Vagina (tissue), 2 donors: ENCODE measurements at regions not wholly inside any gene's neighbourhood (a gene's known extent, or its start where the extent isn't known, plus 50 kb on each side); places are given as distances from the start of the nearest gene placed in this dataset.
A peak's percentile ranks its signal among the peaks of the same experiment; 100 is the strongest.

Experiments used
- DNase-seq, 2 donors: peaks; one replicate each; pipeline ENCODE4 v3.0.0-alpha.2; 2017; ENCODE audit errors: extremely low spot score in 2 of 2
- H3K27ac ChIP-seq: fragments of 200-600 bp; sonication (generic); one replicate; pipeline ENCODE4 v1.5.1; 2019
- H3K27me3 ChIP-seq: fragments of 200-600 bp; sonication (generic); one replicate; pipeline ENCODE4 v1.5.1; 2019
- H3K36me3 ChIP-seq, 2 donors: fragments of 200-600 bp; sonication (generic); one replicate each; pipeline ENCODE4 v1.5.1; 2017 to 2019
- H3K4me1 ChIP-seq: fragments of 200-600 bp; sonication (generic); one replicate; pipeline ENCODE4 v1.5.1; 2019
- H3K4me3 ChIP-seq, 2 donors: fragments of 200-600 bp; sonication (generic); 1 replicate in 1 of 2; 2 replicates in 1 of 2; pipeline ENCODE4 v1.5.1; 2016 to 2019
- H3K9me3 ChIP-seq: fragments of 200-600 bp; sonication (generic); one replicate; pipeline ENCODE4 v1.5.1; 2019
- CTCF ChIP-seq, 3 experiments: fragments of 450-650 bp in 2 of 3; fragments of 200-600 bp in 1 of 3; sonication (generic) in 1 of 3; IDR thresholded peaks; one replicate each; pipeline ENCODE4 v1.5.1; 2017 to 2019; ENCODE audit warnings: antibody characterized with exemption in 3 of 3, mild to moderate bottlenecking in 2 of 3, moderate library complexity in 2 of 3
- POLR2A ChIP-seq, 2 donors: fragments of 450-650 bp; IDR thresholded peaks; one replicate each; pipeline ENCODE4 v1.6.1; 2017; ENCODE audit warnings: antibody characterized with exemption in 2 of 2, mild to moderate bottlenecking in 2 of 2, moderate library complexity in 2 of 2
- POLR2AphosphoS5 ChIP-seq, 2 donors: sonication (generic); formaldehyde crosslinking; IDR thresholded peaks; one replicate each; pipeline ENCODE4 v1.9.0; 2017; ENCODE audit warnings: antibody characterized with exemption in 2 of 2, mild to moderate bottlenecking in 2 of 2, low read depth in 1 of 2; ENCODE audit not compliant: insufficient read depth in 1 of 2
- intact Hi-C: fragments of 100-400 bp; cut with DNase I; formaldehyde crosslinking; loops from one replicate; pipeline ENCODE4 v1.15.1; 2023

- TF ChIP-seq POLR2A (IDR thresholded peaks at IDR 0.05): no peak
- TF ChIP-seq POLR2AphosphoS5 (IDR thresholded peaks at IDR 0.05; ENCODE audit: insufficient read depth in 1 of 2, low read depth in 1 of 2): no peak
- TF ChIP-seq CTCF (IDR thresholded peaks at IDR 0.05): no peak
- Histone ChIP-seq H3K4me3 (no peak overlapping the region), H3K9me3 (no peaks in the 10 kb centered on the region), H3K27me3 (no peaks in the 10 kb centered on the region), H3K27ac (peak overlapping the region; percentile 46), H3K36me3 (no peaks in the 10 kb centered on the region), H3K4me1 (peaks cover 9% of the 10 kb centered on the region)
- DNase-seq: no peak
- intact Hi-C loops: no loop called here
Measured at GRCh38 chr1:170310014-170310405, 164.3 kb downstream of the NTMT2 start.

GRCh38 chr1:170310951-170311350 is 165.2 kb downstream of the NTMT2 start:
- Histone ChIP-seq H3K27me3 (no peaks in the 10 kb centered on the region), H3K36me3 (no peaks in the 10 kb centered on the region), H3K4me1 (peaks cover 9% of the 10 kb centered on the region), H3K4me3 (no peak overlapping the region), H3K27ac (peak overlapping the region; percentile 33), H3K9me3 (no peaks in the 10 kb centered on the region)
- no peak for TF ChIP-seq POLR2AphosphoS5 (IDR thresholded peaks at IDR 0.05; ENCODE audit: insufficient read depth in 1 of 2, low read depth in 1 of 2)
- TF ChIP-seq POLR2A (IDR thresholded peaks at IDR 0.05): no peak
- no peak for TF ChIP-seq CTCF (IDR thresholded peaks at IDR 0.05)
- intact Hi-C loops: no loop called here
- DNase-seq: no peak

GRCh38 chr1:170313306-170313705 is 167.5 kb downstream of the NTMT2 start:
- TF ChIP-seq CTCF (IDR thresholded peaks at IDR 0.05) (no peak), POLR2A (IDR thresholded peaks at IDR 0.05) (no peak), POLR2AphosphoS5 (IDR thresholded peaks at IDR 0.05; ENCODE audit: insufficient read depth in 1 of 2, low read depth in 1 of 2) (no peak)
- no peak overlapping the region for H3K4me3 ChIP-seq
- no peaks in the 10 kb centered on the region for H3K27me3 ChIP-seq
- H3K27ac ChIP-seq: no peak overlapping the region
- no peaks in the 10 kb centered on the region for H3K9me3 ChIP-seq
- H3K4me1 ChIP-seq: no peaks in the 10 kb centered on the region
- intact Hi-C loops: no loop called here
- no peak for DNase-seq
- H3K36me3 ChIP-seq: no peaks in the 10 kb centered on the region

GRCh38 chr1:170316270-170316669 is 170.5 kb downstream of the NTMT2 start:
- H3K27ac ChIP-seq: no peak overlapping the region
- no peak overlapping the region for H3K4me3 ChIP-seq
- no peaks in the 10 kb centered on the region for H3K4me1 ChIP-seq
- no peak for DNase-seq
- no peak for TF ChIP-seq POLR2AphosphoS5 (IDR thresholded peaks at IDR 0.05; ENCODE audit: insufficient read depth in 1 of 2, low read depth in 1 of 2)
- TF ChIP-seq POLR2A (IDR thresholded peaks at IDR 0.05): no peak
- no peak for TF ChIP-seq CTCF (IDR thresholded peaks at IDR 0.05)
- H3K36me3 ChIP-seq: no peaks in the 10 kb centered on the region
- H3K27me3 ChIP-seq: no peaks in the 10 kb centered on the region
- intact Hi-C loops: no loop called here
- H3K9me3 ChIP-seq: no peaks in the 10 kb centered on the region

- Histone ChIP-seq H3K27ac (no peak overlapping the region), H3K9me3 (no peaks in the 10 kb centered on the region), H3K4me3 (no peak overlapping the region), H3K4me1 (no peaks in the 10 kb centered on the region), H3K36me3 (no peaks in the 10 kb centered on the region), H3K27me3 (no peaks in the 10 kb centered on the region)
- no peak for DNase-seq
- intact Hi-C loops: no loop called here
- TF ChIP-seq CTCF (IDR thresholded peaks at IDR 0.05) (no peak), POLR2AphosphoS5 (IDR thresholded peaks at IDR 0.05; ENCODE audit: insufficient read depth in 1 of 2, low read depth in 1 of 2) (no peak), POLR2A (IDR thresholded peaks at IDR 0.05) (no peak)
Measured at GRCh38 chr1:170318141-170318540, 172.4 kb downstream of the NTMT2 start.
